IMR-90 (cell line): ENCODE measurements at regions not wholly inside any gene's neighbourhood (a gene's known extent, or its start where the extent isn't known, plus 50 kb on each side); places are given as distances from the start of the nearest gene placed in this dataset.

Experiments used
- ATAC-seq: fragments of 200-7000 bp; cut with Tn5 transposase; 2 replicates; pipeline ENCODE4 v1.9.1; 2020; ENCODE audit warnings: low read depth, mild to moderate bottlenecking, moderate library complexity
- BruUV-seq: library from RNA; stranded (reverse); fragments of 400-500 nt; replicated peaks from 2 replicates; lab custom pipeline; 2021; lab: Mats Ljungman, UMichigan
- CTCF ChIA-PET: fragments of 300-600 bp; formaldehyde crosslinking; extraction: SDS; loops from one replicate; lab custom pipeline; 2021; ENCODE audit warnings: antibody characterized with exemption; lab: Yijun Ruan, JAX
- POLR2A ChIA-PET: fragments of 300-600 bp; sonication (Branson Sonifier 250); formaldehyde crosslinking; loops from one replicate; lab custom pipeline; 2022; ENCODE audit warnings: antibody characterized with exemption; ENCODE audit not compliant: unreplicated experiment; lab: Charles Lee
- DNase-seq: peaks from one replicate; pipeline ENCODE4 v3.0.0; 2013
- H2AFZ ChIP-seq: replicated peaks from 2 replicates; pipeline ENCODE3; 2013; ENCODE audit warnings: low read length, mild to moderate bottlenecking; ENCODE audit not compliant: poor library complexity
- H2AK5ac ChIP-seq: 2 replicates; pipeline ENCODE4 v1.6.1; 2013; ENCODE audit warnings: low read depth, low read length, inconsistent platforms
- H2AK9ac ChIP-seq: replicated peaks from 2 replicates; pipeline ENCODE3; 2013; ENCODE audit warnings: mild to moderate bottlenecking, low read depth, low read length, moderate library complexity; ENCODE audit not compliant: poor library complexity
- H2BK120ac ChIP-seq: 2 replicates; pipeline ENCODE4 v1.6.1; 2013; ENCODE audit warnings: low read depth, low read length, inconsistent platforms
- H2BK15ac ChIP-seq: 3 replicates; pipeline ENCODE4 v1.6.1; 2013; ENCODE audit warnings: low read depth, low read length, inconsistent platforms
- H2BK20ac ChIP-seq: 2 replicates; pipeline ENCODE4 v1.6.1; 2013; ENCODE audit warnings: low read depth, mild to moderate bottlenecking, inconsistent platforms, low read length, moderate library complexity
- H2BK5ac ChIP-seq: 2 replicates; pipeline ENCODE4 v1.6.1; 2013; ENCODE audit warnings: mild to moderate bottlenecking, low read depth, low read length, inconsistent platforms; ENCODE audit not compliant: poor library complexity, severe bottlenecking
- H3K14ac ChIP-seq: replicated peaks from 2 replicates; pipeline ENCODE4 v1.6.1; 2013; ENCODE audit warnings: low read depth, low read length, inconsistent platforms
- H3K18ac ChIP-seq: 2 replicates; pipeline ENCODE4 v1.6.1; 2013; ENCODE audit warnings: low read depth, low read length, control low read depth
- H3K23ac ChIP-seq: 2 replicates; pipeline ENCODE4 v1.6.1; 2013; ENCODE audit warnings: low read depth, low read length, inconsistent platforms
- H3K27ac ChIP-seq: 2 replicates; pipeline ENCODE4 v1.5.1; 2013; ENCODE audit warnings: mild to moderate bottlenecking, control low read depth, low read length; ENCODE audit not compliant: insufficient read depth
- H3K27me3 ChIP-seq: 2 replicates; pipeline ENCODE4 v1.6.1; 2013; ENCODE audit warnings: low read length; ENCODE audit not compliant: control insufficient read depth, insufficient read depth
- H3K36me3 ChIP-seq: 2 replicates; pipeline ENCODE4 v1.6.1; 2013; ENCODE audit warnings: low read length, mixed read lengths; ENCODE audit not compliant: control insufficient read depth, insufficient read depth
- H3K4ac ChIP-seq: 2 replicates; pipeline ENCODE4 v1.6.1; 2013; ENCODE audit warnings: low read depth, low read length, inconsistent platforms
- H3K4me1 ChIP-seq: 2 replicates; pipeline ENCODE4 v1.6.1; 2013; ENCODE audit warnings: low read length, mixed read lengths; ENCODE audit not compliant: control insufficient read depth, insufficient read depth
- H3K4me2 ChIP-seq: 2 replicates; pipeline ENCODE4 v1.6.1; 2013; ENCODE audit warnings: low read depth, mild to moderate bottlenecking, control low read depth, low read length, moderate library complexity
- H3K4me3 ChIP-seq: 2 replicates; pipeline ENCODE4 v1.5.1; 2013; ENCODE audit warnings: low read depth, mild to moderate bottlenecking, control low read depth, low read length, moderate library complexity; ENCODE audit not compliant: insufficient read depth
- H3K56ac ChIP-seq: 2 replicates; pipeline ENCODE4 v1.6.1; 2013; ENCODE audit warnings: low read length, inconsistent platforms; ENCODE audit not compliant: insufficient read depth; ENCODE audit errors: extremely low read depth
- H3K79me1 ChIP-seq, 2 experiments: 2 replicates each; pipeline ENCODE4 v1.6.1; 2013; ENCODE audit warnings: low read length in 2 of 2, inconsistent platforms in 1 of 2, low read depth in 1 of 2
- H3K9ac ChIP-seq: 2 replicates; pipeline ENCODE4 v1.6.1; 2013; ENCODE audit warnings: low read depth, low read length, control low read depth
- H3K9me1 ChIP-seq: 2 replicates; pipeline ENCODE4 v1.6.1; 2013; ENCODE audit warnings: low read length, inconsistent platforms; ENCODE audit not compliant: insufficient read depth
- H3K9me3 ChIP-seq: 2 replicates; pipeline ENCODE4 v1.6.1; 2013; ENCODE audit warnings: low read length; ENCODE audit not compliant: control insufficient read depth, insufficient read depth
- H4K20me1 ChIP-seq: 2 replicates; pipeline ENCODE4 v1.6.1; 2013; ENCODE audit warnings: low read length, inconsistent platforms; ENCODE audit not compliant: insufficient read depth
- H4K5ac ChIP-seq: 2 replicates; pipeline ENCODE4 v1.6.1; 2013; ENCODE audit warnings: mild to moderate bottlenecking, low read depth, low read length, control low read depth
- H4K8ac ChIP-seq, 2 experiments: 2 replicates each; pipeline ENCODE4 v1.6.1; 2013; ENCODE audit warnings: low read depth in 2 of 2, low read length in 2 of 2, control low read depth in 1 of 2, inconsistent platforms in 1 of 2
- H4K91ac ChIP-seq: 2 replicates; pipeline ENCODE4 v1.6.1; 2013; ENCODE audit warnings: low read depth, low read length, inconsistent platforms; ENCODE audit not compliant: insufficient read depth
- BHLHE40 ChIP-seq: fragments of 150-350 bp; IDR thresholded peaks from 2 replicates; pipeline ENCODE4 v1.6.1; 2016; ENCODE audit warnings: mild to moderate bottlenecking, low read depth, low read length
- CEBPB ChIP-seq: IDR thresholded peaks from 2 replicates; pipeline ENCODE4 v1.6.1; 2012; ENCODE audit warnings: low read depth, low read length, improper control_type of control experiment
- CHD1 ChIP-seq: IDR thresholded peaks from 2 replicates; pipeline ENCODE4 v1.6.1; 2012; ENCODE audit warnings: low read depth, low read length, improper control_type of control experiment
- FOS ChIP-seq: fragments of 150-350 bp; IDR thresholded peaks from 2 replicates; pipeline ENCODE4 v1.6.1; 2016; ENCODE audit warnings: low read depth, low read length
- MAFK ChIP-seq: IDR thresholded peaks from 2 replicates; pipeline ENCODE4 v1.6.1; 2012; ENCODE audit warnings: low read depth, low read length, improper control_type of control experiment
- MAZ ChIP-seq: IDR thresholded peaks from 2 replicates; pipeline ENCODE4 v1.6.1; 2012; ENCODE audit warnings: low read depth, mild to moderate bottlenecking, low read length, improper control_type of control experiment, moderate library complexity, borderline replicate concordance
- MXI1 ChIP-seq: IDR thresholded peaks from 2 replicates; pipeline ENCODE4 v1.6.1; 2012; ENCODE audit warnings: low read depth, mild to moderate bottlenecking, low read length, moderate library complexity, borderline replicate concordance
- NFE2L2 ChIP-seq: fragments of 150-350 bp; IDR thresholded peaks from 2 replicates; pipeline ENCODE4 v1.6.1; 2016; ENCODE audit warnings: low read depth, mild to moderate bottlenecking, low read length
- POLR2A ChIP-seq: IDR thresholded peaks from 2 replicates; pipeline ENCODE4 v1.6.1; 2012; ENCODE audit warnings: mild to moderate bottlenecking, low read depth, low read length
- RAD21 ChIP-seq: IDR thresholded peaks from 2 replicates; pipeline ENCODE4 v1.6.1; 2012; ENCODE audit warnings: low read length, improper control_type of control experiment
- RCOR1 ChIP-seq: IDR thresholded peaks from 2 replicates; pipeline ENCODE4 v1.6.1; 2012; ENCODE audit warnings: mild to moderate bottlenecking, low read length, improper control_type of control experiment; ENCODE audit not compliant: insufficient replicate concordance
- RFX5 ChIP-seq: IDR thresholded peaks from 2 replicates; pipeline ENCODE4 v1.8.0; 2012; ENCODE audit warnings: low read depth, mild to moderate bottlenecking, low read length, moderate library complexity
- SMC3 ChIP-seq: fragments of 150-350 bp; IDR thresholded peaks from 2 replicates; pipeline ENCODE4 v1.6.1; 2016; ENCODE audit warnings: low read depth, mild to moderate bottlenecking, antibody characterized with exemption, low read length, moderate library complexity
- WGBS, 2 experiments: methylation state at CpG; one replicate each; pipeline versions ENCODE4 v1.1.5 to v1.1.7; 2013; ENCODE audit warnings: missing lambda C conversion rate in 2 of 2; ENCODE audit not compliant: insufficient read length in 1 of 2; ENCODE audit errors: extremely low coverage in 2 of 2; 5-methylcytosine and 5-hydroxymethylcytosine counted together
- dilution Hi-C: fragments of 300-500 bp; cut with HindIII; formaldehyde crosslinking; loops from one replicate; pipeline ENCODE4 v1.14.3; 2018; ENCODE audit warnings: low sequenced_read_pairs; ENCODE audit not compliant: unreplicated experiment
- in situ Hi-C: fragments of 300-500 bp; cut with MboI; formaldehyde crosslinking; loops from 3 replicates; pipeline ENCODE4 v1.14.3; 2019; ENCODE audit warnings: low sequenced_read_pairs, inconsistent platforms, mixed read lengths
- intact Hi-C: fragments of 100-400 bp; cut with micrococcal nuclease; formaldehyde crosslinking; loops from 2 replicates; pipeline ENCODE4 v1.10.0; 2022
- TF ChIP-seq, protein P1 (sequence below): fragments of 150-350 bp; IDR thresholded peaks from 2 replicates; pipeline ENCODE4 v1.6.1; 2016; ENCODE audit warnings: low read depth, mild to moderate bottlenecking, low read length, moderate library complexity, borderline replicate concordance
- TF ChIP-seq, protein P2 (sequence below): fragments of 150-350 bp; IDR thresholded peaks from 2 replicates; pipeline ENCODE4 v1.6.1; 2017; ENCODE audit warnings: mild to moderate bottlenecking, antibody characterized with exemption, low read length, low read depth
- TF ChIP-seq, protein P3 (sequence below): conservative IDR thresholded peaks from 2 replicates; pipeline ENCODE4 v1.5.1; 2012; ENCODE audit warnings: mild to moderate bottlenecking, low read depth, low read length, improper control_type of control experiment

DNA sequence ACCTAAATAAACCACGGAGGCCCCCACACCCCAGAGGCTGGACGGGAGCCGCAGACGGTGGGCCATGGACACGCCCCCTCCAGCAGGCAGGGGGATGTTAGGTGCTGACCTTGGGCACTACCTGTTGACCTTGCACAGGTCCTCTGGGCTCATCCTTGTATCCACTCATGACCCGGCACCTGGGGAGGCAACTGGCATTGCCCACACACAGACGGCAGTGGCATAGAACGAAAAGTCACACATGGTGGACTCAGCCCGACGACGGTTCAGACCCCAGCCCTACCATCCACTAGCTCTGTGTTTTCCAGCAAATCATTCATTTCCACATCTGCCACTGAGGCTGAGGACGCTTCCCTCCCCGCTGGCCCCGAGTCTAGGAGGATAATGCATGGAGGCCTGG, 247.7 kb upstream of the PPP2R2D start:
- Histone ChIP-seq H3K4me2 (no peak overlapping the region), H3K18ac (no peak overlapping the region), H3K27ac (no peak overlapping the region), H3K4ac (no peak overlapping the region), H4K20me1 (no peaks in the 10 kb centered on the region), H3K23ac (no peak overlapping the region), H3K9me3 (peaks cover 55% of the 10 kb centered on the region), H3K9ac (no peak overlapping the region), H3K14ac (no peak overlapping the region), H3K4me3 (no peak overlapping the region), H3K56ac (no peak overlapping the region), H2AFZ (no peak overlapping the region), H2BK20ac (no peak overlapping the region), H2AK5ac (no peak overlapping the region), H3K79me1 (no peaks in the 10 kb centered on the region), H2BK120ac (no peak overlapping the region), H3K27me3 (no peaks in the 10 kb centered on the region), H2AK9ac (no peak overlapping the region), H4K8ac (no peak overlapping the region), H3K36me3 (no peaks in the 10 kb centered on the region), H3K9me1 (no peaks in the 10 kb centered on the region), H4K91ac (no peak overlapping the region), H4K5ac (no peak overlapping the region), H2BK5ac (no peak overlapping the region), H2BK15ac (no peak overlapping the region), H3K4me1 (no peaks in the 10 kb centered on the region)
- intact Hi-C loops (no loop called here), in situ Hi-C loops (no loop called here), dilution Hi-C loops (no loop called here)
- ATAC-seq (no peak), DNase-seq (no peak)
- TF ChIP-seq FOS (no peak), MAFK (no peak), POLR2A (no peak), MAZ (no peak), SMC3 (no peak), RCOR1 (no peak), CHD1 (no peak), NFE2L2 (no peak), RAD21 (no peak), CEBPB (no peak), RFX5 (no peak), MXI1 (no peak), BHLHE40 (no peak)
- TF ChIP-seq, protein P1, sequence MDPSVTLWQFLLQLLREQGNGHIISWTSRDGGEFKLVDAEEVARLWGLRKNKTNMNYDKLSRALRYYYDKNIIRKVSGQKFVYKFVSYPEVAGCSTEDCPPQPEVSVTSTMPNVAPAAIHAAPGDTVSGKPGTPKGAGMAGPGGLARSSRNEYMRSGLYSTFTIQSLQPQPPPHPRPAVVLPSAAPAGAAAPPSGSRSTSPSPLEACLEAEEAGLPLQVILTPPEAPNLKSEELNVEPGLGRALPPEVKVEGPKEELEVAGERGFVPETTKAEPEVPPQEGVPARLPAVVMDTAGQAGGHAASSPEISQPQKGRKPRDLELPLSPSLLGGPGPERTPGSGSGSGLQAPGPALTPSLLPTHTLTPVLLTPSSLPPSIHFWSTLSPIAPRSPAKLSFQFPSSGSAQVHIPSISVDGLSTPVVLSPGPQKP, result no peak
- TF ChIP-seq, protein P2, sequence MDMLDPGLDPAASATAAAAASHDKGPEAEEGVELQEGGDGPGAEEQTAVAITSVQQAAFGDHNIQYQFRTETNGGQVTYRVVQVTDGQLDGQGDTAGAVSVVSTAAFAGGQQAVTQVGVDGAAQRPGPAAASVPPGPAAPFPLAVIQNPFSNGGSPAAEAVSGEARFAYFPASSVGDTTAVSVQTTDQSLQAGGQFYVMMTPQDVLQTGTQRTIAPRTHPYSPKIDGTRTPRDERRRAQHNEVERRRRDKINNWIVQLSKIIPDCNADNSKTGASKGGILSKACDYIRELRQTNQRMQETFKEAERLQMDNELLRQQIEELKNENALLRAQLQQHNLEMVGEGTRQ, result no peak
- TF ChIP-seq, protein P3, sequence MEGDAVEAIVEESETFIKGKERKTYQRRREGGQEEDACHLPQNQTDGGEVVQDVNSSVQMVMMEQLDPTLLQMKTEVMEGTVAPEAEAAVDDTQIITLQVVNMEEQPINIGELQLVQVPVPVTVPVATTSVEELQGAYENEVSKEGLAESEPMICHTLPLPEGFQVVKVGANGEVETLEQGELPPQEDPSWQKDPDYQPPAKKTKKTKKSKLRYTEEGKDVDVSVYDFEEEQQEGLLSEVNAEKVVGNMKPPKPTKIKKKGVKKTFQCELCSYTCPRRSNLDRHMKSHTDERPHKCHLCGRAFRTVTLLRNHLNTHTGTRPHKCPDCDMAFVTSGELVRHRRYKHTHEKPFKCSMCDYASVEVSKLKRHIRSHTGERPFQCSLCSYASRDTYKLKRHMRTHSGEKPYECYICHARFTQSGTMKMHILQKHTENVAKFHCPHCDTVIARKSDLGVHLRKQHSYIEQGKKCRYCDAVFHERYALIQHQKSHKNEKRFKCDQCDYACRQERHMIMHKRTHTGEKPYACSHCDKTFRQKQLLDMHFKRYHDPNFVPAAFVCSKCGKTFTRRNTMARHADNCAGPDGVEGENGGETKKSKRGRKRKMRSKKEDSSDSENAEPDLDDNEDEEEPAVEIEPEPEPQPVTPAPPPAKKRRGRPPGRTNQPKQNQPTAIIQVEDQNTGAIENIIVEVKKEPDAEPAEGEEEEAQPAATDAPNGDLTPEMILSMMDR, result no peak
- ChIA-PET CTCF (no interaction called here), POLR2A (no interaction called here)
- BruUV-seq, result no TSS peak
- 80% methylated on average over 1 of the region's 14 CpGs; no CpG with 5 or more reads in 1 of the 2 experiments for WGBS, 2 experiments
